ENCODE measurements at regions not wholly inside any gene's neighbourhood (a gene's known extent, or its start where the extent isn't known, plus 50 kb on each side); places are given as distances from the start of the nearest gene placed in this dataset.
A peak's percentile ranks its signal among the peaks of the same experiment; 100 is the strongest.
"Not testable (repeated sequence)": the region's sequence is repeated elsewhere in the genome, so short reads cannot be mapped to it uniquely, and the experiment has no call there.

GRCh38 chr13:76632401-76633044 lies 253.7 kb downstream of the KCTD12 start:
- no peak for DNase-seq (ENCODE audit: low read depth in 4 of 4, low spot score in 3 of 4)

- DNase-seq (ENCODE audit: low read depth in 4 of 4, low spot score in 3 of 4) = no peak
These were observed 255.5 kb downstream of the KCTD12 start for GRCh38 chr13:76630629-76631230.

GRCh38 chr13:76622315-76623040 lies 263.7 kb downstream of the KCTD12 start:
- DNase-seq (ENCODE audit: low read depth in 4 of 4, low spot score in 3 of 4) = no peak

- no peak for DNase-seq (ENCODE audit: low read depth in 4 of 4, low spot score in 3 of 4)
These were observed 264.5 kb downstream of the KCTD12 start for GRCh38 chr13:76621705-76622104.

GRCh38 chr13:76620036-76620435 lies 266.2 kb downstream of the KCTD12 start:
- no peak for DNase-seq (ENCODE audit: low read depth in 4 of 4, low spot score in 3 of 4)

- DNase-seq (ENCODE audit: low read depth in 4 of 4, low spot score in 3 of 4) = no peak
These were observed 266.6 kb downstream of the KCTD12 start for GRCh38 chr13:76619631-76620030.

GRCh38 chr13:76610819-76611415 lies 275.3 kb downstream of the KCTD12 start:
- no peak for DNase-seq (ENCODE audit: low read depth in 4 of 4, low spot score in 3 of 4)

- DNase-seq (ENCODE audit: low read depth in 4 of 4, low spot score in 3 of 4) = no peak
These were observed 276.6 kb downstream of the KCTD12 start for GRCh38 chr13:76609643-76610042.

GRCh38 chr13:76607866-76608265 lies 278.3 kb downstream of the KCTD12 start:
- no peak for DNase-seq (ENCODE audit: low read depth in 4 of 4, low spot score in 3 of 4)

- DNase-seq (ENCODE audit: low read depth in 4 of 4, low spot score in 3 of 4) = peak in 2 of 4 donors; percentile 2 to 7
These were observed 286.1 kb downstream of the KCTD12 start for GRCh38 chr13:76600081-76600480.

GRCh38 chr13:76597868-76598267 lies 288.3 kb downstream of the KCTD12 start:
- DNase-seq (ENCODE audit: low read depth in 4 of 4, low spot score in 3 of 4) = no peak

- DNase-seq (ENCODE audit: low read depth in 4 of 4, low spot score in 3 of 4) = no peak
These were observed 290.0 kb downstream of the KCTD12 start for GRCh38 chr13:76596216-76596615.

GRCh38 chr13:76594435-76594834 lies 291.8 kb downstream of the KCTD12 start:
- no peak for DNase-seq (ENCODE audit: low read depth in 4 of 4, low spot score in 3 of 4)

GRCh38 chr13:76586842-76587241 lies 299.4 kb downstream of the KCTD12 start:
- no peak for DNase-seq (ENCODE audit: low read depth in 4 of 4, low spot score in 3 of 4)

- no peak for DNase-seq (ENCODE audit: low read depth in 4 of 4, low spot score in 3 of 4)
These were observed 306.5 kb downstream of the KCTD12 start for GRCh38 chr13:76579701-76580100.

- DNase-seq (ENCODE audit: low read depth in 4 of 4, low spot score in 3 of 4) = not testable (repeated sequence)
These were observed 310.6 kb downstream of the KCTD12 start for GRCh38 chr13:76575634-76576033.

- DNase-seq (ENCODE audit: low read depth in 4 of 4, low spot score in 3 of 4) = no peak
These were observed 315.7 kb downstream of the KCTD12 start for GRCh38 chr13:76570510-76570971.

GRCh38 chr13:76556627-76557026 lies 329.6 kb downstream of the KCTD12 start:
- DNase-seq (ENCODE audit: low read depth in 4 of 4, low spot score in 3 of 4) = peak in 1 of 4 donors; percentile 4

- no peak for DNase-seq (ENCODE audit: low read depth in 4 of 4, low spot score in 3 of 4)
These were observed 333.4 kb downstream of the KCTD12 start for GRCh38 chr13:76552807-76553206.

- no peak for DNase-seq (ENCODE audit: low read depth in 4 of 4, low spot score in 3 of 4)
These were observed 334.0 kb downstream of the KCTD12 start for GRCh38 chr13:76552041-76552772.

- DNase-seq (ENCODE audit: low read depth in 4 of 4, low spot score in 3 of 4) = no peak
These were observed 344.0 kb downstream of the KCTD12 start for GRCh38 chr13:76542176-76542575.

Measured in left renal pelvis (tissue), 4 donors.